Muscle of arm (tissue), 1 donor: ENCODE measurements at regions not wholly inside any gene's neighbourhood (a gene's known extent, or its start where the extent isn't known, plus 50 kb on each side); places are given as distances from the start of the nearest gene placed in this dataset.
A peak's percentile ranks its signal among the peaks of the same experiment; 100 is the strongest.

Experiments
- DNase-seq: peaks from one replicate; pipeline ENCODE4 v3.0.0-alpha.2; 2013

DNA sequence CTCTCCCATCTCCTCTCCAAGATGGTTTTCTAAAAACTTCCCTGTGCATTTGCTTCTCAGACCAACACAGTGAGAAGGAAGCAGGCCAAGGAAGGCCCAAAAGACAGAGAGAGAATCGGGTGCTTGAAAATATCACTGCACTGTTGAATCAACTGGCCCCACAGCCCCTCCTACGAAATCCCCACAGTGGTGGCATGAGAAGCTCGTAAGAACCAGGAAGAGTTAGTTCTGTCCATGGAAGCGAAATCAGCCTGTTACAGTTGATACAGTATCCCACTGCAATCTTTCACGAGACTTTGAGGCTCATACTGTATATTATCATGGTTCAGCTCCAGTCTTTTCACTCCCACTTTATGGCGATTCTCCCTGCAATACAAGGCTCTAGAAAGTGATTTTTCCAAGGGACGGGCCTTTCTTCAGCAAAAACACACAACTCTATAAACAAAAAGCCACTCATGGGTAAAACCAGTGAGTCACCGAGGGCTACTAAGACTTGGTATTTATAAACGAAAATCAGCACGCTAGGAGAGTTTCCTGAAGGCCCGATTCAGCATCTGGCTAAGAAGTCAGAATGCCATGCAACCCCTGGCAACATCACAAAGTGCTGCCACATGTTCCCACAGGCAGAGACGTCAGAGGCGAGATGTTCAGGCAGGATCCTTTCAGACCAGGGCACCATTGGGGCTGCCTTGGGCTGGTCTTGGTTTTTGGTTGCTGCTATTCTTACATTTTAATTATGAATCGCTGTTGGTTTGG lies 185.7 kb downstream of the IRX5 start:
- no peak for DNase-seq

DNA sequence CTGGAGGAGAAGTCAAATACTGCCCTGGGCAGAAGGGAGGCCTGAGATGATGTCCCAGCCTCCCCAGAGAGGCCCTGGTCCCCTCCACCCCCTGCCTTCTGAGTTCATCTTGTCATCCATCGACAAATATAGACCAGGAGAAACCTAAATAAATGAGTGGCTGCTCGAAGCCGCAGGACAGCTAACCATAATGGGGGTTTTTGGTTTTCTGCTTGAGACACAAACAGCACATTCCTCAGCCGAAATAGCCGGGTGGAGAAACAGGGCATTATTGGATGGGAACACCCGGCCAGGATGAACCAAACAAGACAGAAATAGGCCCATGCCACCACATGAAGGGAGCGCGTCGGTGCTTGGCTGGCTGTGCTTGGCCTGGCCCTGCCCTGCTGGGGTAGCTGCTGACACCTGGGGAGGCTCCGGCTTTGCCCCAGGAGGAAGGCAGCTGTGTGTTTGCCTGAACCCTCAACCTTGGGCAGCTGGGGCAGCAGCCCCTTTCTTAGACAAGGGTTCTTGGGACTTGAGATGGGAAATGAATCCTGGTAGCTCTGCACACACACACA lies 188.1 kb downstream of the IRX5 start:
- no peak for DNase-seq

DNA sequence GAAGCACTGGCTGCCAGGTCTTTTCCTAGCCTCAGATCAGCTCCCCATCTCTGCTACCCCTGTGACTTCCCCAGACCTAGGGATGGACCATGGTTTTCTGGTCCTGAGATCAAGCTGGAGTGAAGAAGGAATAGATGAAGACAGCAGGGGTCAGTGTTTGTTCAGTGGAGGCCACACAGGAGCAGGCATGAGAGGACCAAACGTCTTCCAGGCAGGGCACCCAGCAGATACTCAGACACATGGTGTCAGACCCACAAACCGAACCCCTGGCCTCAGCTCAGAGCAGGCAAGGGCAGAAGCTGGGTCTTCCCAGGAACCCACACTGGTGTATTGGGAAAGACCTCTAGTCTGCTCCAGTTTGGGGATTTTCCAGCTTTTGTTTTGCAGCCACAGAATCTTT lies 189.7 kb downstream of the IRX5 start:
- DNase-seq = no peak

DNA sequence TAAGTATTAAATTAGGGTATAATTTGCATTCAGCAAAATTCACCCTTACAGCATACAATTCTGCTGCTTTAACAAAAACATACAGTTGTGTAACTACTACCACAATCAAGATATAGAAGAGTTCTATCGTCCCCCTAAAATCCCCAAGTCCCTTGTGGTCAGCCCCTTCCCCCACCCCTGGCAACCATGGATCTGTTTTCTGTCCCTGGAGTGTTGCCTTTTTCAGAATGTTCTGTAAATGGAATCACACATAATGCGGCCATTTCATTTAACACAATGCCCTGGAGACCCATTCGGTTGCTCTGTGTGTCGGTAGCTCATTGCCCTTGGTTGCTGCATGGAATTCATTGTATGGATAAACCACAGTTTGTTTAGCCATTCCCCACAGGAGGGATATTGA lies 190.2 kb downstream of the IRX5 start:
- DNase-seq = no peak

DNA sequence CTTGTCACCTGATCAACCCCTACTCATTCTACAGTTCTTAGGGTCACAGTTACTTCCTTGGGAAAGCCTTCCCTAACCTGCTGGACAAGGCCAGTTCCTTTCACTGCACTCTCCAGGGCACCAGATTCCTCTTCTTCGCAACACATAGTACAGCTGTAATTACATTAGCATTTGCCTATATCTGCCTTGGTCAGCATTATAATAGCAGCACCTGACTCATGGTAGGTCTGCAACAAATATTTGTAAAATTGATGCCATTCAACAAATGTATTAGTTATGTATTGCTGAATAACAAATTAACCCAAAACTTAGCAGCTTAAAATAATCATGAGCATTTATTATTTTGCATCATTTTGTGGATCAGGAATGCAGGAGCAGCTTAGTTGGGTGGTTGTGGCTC lies 193.0 kb downstream of the IRX5 start:
- no peak for DNase-seq

DNA sequence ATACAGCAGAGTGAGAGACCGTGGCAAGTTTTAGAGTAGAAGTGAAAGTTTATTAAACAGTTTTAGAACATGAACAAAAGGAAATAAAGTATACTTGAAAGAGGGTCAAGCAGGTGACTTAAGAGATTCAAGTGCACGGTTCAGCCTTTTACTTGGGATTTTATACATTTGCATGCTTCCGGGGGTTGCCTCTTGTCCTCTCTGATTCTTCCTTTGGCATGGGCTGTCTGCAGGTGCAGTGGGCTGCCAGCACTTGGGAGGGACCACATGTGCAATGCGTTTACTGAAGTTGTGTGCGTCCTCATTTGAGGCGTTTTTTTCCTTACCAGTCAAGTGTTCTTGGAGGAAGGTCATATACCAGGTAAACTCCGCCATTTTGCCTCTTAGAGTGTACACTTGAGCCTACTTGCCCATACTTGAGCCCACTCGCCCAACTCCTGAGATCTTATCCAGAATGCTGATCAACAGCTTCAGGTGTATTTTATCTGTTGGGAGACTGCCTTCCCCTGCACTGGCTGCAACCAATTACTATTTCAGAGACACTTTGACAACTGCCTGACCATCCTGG lies 195.2 kb downstream of the IRX5 start:
- no peak for DNase-seq

DNA sequence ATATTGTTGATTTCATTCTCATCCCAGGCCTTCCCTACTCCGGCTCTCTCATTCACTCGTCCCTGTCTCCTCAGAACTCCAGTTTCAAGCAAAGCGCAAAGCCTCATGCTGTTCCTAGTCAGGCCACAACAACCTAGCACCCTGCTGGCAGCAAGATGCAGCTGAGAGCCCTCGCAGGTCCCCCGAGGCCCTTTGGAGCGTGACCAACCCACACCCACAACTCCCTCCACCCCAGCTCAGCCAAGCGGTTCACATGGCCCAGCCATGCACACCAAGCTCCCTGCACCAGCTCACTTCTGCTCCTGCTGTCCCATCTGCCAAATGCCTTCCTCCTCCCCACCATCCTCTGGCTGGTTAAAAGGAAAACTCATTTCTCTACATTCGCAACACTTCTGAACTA lies 195.8 kb downstream of the IRX5 start:
- no peak for DNase-seq

DNA sequence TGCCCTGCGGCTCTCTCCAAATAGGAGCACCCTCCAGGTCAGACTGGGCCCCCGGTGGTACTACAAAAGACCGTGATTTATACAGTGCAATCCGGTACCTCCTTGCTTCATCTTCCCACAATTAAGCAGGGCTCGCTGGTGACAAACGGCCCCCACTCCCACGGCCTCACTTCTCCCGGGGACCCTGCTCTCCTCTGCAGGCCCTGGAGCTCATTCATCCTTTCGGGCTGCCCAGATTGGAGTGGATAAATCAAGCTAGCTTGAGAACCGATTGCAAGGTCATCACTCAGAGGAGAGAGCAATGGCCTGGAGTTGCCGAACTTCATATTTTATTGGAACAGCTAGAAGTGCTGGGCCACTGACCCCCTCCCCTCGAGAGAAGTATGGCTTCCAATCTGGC lies 193.5 kb upstream of the IRX6 start:
- DNase-seq = no peak

DNA sequence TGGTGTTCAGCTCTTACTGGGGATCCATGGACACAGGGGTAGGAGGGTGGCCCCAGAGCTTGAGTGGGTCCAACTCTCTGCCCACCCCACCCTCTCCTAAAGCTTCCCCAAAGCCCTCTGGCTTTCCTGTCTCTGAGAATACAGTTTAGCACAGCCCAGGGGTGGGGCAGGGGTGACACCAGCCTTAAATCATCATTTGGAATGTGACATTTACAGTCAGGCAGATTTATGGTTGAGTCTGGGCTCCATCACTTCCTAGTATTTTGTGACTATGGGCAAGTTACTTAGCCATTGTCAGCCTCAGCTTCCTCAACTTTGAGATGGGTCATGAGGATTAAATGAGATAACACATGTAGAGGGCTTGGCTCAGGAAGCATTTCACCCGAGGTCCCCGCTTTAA lies 193.1 kb upstream of the IRX6 start:
- DNase-seq = no peak

DNA sequence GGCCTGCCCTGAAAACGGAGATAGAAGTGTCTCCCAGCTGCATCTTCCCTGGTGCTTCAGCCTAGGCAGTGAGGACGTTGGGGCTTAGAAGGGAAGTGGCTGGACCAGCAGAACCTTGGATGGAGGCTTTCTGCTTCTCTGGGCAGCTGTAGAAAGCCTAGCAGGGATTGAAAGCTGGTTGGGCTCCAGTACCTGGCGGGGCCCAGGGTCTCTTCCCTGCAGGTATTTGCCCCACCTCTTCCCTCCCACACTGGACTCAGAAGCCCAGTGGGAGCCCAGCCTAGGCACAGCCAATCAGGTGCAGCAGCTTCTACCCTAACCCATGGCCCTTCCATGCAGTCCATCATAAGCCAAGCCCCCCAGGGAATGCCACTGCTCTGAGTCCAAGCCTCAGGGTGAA lies 190.3 kb upstream of the IRX6 start:
- DNase-seq = no peak

DNA sequence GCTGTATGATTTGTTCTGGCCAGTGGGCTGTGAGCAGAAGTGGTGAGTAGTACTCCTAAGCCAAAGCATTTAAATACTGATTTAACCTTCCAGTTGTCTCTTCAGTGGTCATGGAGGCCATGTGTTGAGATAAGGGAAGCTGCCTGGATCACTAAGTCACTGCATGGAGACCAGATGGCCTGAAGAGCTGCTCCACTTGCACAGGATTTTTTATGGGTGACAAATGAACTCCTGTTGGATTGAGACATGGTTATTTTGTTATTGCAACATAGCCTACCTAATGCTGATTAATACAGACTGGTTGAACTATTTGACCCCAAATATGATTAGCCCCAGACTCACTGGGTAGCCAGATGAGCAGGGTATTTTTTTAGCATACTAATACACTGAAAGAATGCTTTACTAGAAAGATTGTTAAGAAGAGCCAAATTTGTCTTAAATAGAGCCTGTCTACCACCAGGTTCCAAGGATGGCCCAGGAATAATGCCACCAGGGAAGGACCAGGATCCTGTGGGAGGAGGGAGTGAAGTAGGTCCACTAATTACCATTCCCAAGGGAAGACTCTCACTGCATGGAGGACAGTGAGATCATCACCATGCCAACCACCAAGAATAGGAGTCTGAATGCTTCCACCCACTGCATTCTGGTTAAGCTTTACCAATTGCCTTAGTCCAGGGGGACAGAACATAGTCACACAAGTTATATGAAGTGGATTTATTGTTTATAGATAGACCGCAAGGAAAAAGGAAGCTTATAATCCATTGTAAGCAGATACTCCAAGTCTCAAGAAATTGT lies 187.4 kb upstream of the IRX6 start:
- no peak for DNase-seq

DNA sequence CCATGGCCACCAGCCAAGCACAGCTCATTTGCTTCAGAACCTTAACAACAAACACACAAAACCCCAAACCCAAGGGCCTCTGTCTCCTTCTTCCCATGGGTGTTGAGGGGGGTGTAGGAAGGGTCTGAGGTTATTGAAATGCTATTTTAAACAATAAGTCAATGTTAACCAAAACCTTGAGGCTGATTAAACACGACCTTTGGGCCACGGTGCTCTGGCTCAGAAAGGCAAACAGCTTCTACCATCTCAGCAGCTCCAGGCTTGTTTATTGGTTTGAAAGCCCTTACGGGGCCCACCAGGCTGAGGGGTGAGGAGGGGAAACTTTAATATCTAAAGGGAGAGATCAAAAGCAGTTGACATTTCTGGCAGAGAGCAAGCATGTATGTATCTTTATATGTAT lies 185.7 kb upstream of the IRX6 start:
- no peak for DNase-seq

DNA sequence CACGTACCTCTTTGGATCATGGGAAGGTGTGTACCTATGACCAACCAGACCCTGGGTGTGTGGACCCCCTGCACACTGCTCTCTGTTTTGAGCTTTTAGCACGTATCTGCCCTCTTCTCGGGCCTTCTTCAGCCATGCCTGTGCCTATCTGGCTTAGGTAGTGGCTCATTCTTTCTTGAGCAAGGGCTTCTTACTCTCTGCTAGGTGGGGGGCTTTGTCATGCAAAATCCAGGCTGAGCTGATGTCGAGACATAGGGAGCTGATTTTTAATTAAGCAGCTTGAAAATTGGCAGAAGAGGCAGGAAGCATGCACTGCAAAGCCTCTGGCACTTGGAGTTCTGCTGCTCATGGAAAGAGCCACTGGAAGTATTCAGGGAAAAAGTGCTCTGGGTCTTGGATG lies 181.6 kb upstream of the IRX6 start:
- DNase-seq = no peak

DNA sequence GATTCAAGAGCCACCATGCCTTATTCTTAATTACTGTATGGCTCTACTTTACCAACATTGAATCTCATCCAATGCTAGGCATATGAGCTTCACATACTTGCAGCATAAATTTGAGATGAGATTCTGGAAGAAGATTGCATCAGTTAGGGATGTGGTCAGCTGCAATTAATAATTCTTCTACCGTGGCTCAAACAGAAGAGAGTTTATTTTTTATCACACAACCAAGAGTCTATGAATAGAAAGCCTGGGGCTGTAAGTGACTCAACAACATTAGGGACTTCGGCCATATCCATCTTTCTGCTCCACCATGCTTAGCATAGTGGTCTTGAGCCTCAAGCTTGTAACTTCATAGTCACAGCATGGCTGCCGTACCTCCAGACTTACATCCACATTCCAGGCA lies 179.4 kb upstream of the IRX6 start:
- DNase-seq = no peak

DNA sequence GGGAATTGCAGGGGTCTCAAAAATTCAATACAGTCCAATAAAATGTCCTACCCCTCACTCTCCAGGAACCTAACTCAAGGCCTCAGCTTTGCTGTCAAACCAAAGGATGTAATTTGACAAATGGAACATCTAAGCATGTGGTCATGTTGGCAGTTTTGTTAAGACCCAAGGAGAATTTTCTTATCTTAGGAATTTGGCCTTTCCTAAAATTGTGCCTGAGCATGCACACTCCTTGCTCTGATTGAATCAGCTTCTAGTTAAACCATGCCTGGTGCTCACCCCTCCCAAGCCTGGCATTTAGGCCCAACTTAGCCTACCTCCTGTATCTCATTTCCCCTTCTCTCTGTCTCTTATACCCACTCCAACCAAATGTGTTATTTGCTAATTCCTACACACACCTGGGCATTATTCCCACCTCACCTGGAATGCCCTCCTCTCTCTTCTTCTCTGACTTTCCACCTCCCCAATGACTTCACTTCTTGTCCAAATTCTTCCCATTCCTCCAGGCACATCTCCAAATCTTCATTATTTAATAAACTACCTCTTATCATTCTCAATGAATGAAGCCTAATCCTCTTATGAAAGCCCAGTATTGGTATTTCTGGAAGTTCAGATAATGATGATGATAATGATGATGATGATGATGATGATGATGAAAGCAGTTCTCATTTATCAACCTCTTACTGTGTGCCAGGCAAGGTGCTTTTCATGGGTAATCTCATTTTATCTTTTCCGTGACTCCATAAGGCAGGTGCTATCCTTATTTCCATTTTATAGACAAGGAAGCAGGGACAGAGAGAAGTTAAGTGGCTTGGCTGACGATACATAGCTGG lies 178.0 kb upstream of the IRX6 start:
- no peak for DNase-seq

DNA sequence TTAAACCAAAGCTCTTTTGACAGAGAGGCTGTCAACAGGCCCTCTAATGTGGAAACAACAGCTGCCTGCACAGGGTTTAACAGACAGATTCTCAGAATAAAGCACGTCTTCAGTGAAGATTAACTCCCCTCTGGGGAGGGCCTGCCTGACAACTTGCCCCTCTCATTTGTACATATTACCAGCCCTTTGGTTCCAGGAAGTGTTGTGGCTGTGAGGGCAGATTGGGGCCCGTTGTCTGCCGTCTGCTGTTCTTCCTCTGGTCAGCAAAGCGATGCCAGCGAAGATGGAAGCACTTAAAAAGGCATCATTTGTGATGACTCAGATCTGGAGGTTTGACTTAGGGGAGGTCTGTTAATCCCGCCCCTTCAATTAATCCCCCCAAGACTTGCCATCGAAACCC lies 177.0 kb upstream of the IRX6 start:
- DNase-seq = peak; percentile 7

DNA sequence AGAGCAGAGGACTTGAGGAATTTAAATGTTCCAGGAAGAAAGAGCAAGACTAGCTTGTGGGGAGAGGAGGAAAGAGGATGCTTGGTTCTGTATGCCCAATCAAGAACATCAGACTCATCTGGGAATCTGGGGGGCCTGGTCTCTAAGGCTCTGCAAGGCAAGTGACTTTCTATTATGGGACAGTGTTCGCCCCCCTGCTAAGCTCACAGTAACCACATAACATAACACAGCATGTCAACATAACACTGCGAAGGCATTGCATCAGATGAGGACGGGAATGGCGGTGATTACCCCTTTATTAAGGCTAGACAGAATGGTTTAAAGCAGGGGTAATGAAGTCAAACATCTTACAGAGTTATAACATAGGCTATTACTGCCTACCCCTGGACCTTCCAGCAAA lies 176.6 kb upstream of the IRX6 start:
- no peak for DNase-seq

DNA sequence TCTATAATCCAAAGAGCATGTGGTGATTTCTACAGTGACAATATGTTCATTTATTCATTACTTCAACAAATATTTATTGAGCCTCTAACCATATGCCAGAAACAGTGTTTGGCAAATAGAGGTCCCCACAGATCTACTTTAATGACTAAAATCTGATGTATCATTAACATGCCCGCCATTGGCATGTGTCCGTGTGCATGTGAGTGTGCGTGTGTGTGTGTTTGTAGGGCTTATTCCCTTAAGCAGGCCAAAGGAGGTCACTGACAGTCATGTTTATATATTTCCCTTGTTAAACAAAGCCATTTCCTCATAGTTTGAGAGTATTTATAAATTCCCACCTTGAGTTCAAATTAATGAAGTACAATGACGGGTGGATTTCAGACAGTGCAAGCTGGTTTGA lies 174.4 kb upstream of the IRX6 start:
- DNase-seq = no peak

DNA sequence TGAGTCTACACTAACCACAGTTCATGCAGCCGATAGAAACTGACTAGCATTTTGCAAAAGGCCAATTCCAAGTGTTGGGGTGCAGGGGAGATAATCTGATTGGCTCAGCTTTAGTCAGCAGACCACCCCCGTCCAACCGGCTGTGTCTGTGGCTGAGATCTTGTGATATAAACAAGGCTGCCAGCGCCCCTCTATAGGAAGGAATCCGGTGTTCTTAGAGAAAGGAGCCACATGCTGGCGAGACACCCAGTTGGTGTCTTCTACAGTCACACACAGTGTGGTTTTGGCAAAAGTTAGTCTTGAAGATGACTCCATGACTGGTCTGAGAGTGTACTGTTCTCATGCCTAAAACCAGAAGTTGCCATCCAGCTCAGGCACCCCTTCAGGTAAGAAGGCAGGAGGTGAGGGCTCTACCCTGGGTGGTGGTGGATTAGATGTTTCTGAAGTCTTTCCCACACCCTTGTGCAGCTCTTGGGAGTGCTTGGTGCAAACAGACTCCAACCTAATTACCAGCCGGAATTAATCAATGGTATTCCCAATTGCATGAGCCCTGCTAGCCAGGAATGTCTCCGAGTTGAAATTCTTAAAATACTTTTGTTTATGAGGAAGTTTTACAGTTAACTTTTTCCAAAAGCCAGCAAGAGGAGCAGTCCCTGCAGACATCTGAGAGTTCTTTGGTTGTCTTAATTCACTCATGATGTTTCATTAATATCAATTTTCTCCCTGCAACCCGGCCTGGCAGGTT lies 172.3 kb upstream of the IRX6 start:
- no peak for DNase-seq

DNA sequence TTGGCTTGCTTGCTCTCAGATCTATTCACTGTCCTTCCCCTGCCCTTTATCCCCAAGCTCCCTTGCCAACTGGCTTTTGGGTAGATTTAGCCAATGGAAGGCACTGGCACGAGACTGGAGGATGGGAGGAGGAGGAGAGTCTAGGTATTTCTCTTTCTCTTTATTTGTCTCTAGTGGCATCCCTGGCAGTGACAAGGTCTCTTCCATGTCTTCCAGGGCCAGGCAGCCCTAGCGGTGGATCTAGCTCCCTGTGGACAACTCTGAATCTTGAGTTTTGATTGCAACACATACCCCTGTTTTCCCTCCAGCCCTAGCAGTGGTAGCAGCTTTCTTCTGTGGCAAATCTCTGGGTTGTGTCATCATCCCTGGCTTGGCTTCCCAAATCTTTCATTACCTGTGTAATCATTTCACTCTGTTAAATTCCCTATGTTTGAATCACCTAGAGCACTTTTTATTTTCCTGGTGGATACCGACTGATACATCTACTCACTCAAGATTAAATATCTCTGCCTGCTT lies 171.1 kb upstream of the IRX6 start:
- no peak for DNase-seq

DNA sequence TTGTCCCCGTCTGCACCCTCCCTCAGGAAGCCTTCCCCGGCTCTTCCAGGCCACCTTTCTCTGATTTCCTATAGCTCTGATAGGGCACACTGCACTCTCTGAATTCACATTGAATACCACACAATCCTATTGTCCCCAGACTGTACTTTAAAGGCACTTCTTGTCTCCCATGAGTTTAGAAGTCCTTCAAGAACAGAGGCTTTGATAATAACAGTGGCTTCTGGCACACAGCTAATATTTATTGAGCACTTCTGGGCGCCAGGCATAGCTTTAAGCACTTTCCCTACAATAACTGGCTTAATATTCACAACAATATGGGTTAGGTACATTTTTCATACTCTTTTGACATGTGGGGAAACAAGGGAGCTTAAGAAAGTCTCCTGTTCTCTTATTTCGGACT lies 169.7 kb upstream of the IRX6 start:
- DNase-seq = no peak
